ENCODE measurements at regions not wholly inside any gene's neighbourhood (a gene's known extent, or its start where the extent isn't known, plus 50 kb on each side); places are given as distances from the start of the nearest gene placed in this dataset.

- no peak overlapping the region for H3K4me3 ChIP-seq
- intact Hi-C loops (cut with DNase I): no loop called here
- H3K4me1 ChIP-seq: no peaks in the 10 kb centered on the region
- H3K9me3 ChIP-seq: no peaks in the 10 kb centered on the region
- TF ChIP-seq CTCF (IDR thresholded peaks at IDR 0.05): no peak
- no peak for DNase-seq
- no peaks in the 10 kb centered on the region for H3K27me3 ChIP-seq
- H3K27ac ChIP-seq: no peak overlapping the region
- ATAC-seq: no peak
- H3K36me3 ChIP-seq: no peaks in the 10 kb centered on the region
These were observed 803.1 kb upstream of the RAB6C start for GRCh38 chr2:129176375-129176774.

GRCh38 chr2:129178356-129178755 lies 801.1 kb upstream of the RAB6C start:
- no peaks in the 10 kb centered on the region for H3K4me1 ChIP-seq
- H3K27ac ChIP-seq: no peak overlapping the region
- TF ChIP-seq CTCF (IDR thresholded peaks at IDR 0.05): no peak
- H3K27me3 ChIP-seq: no peaks in the 10 kb centered on the region
- no peak overlapping the region for H3K4me3 ChIP-seq
- H3K9me3 ChIP-seq: no peaks in the 10 kb centered on the region
- no peak for DNase-seq
- ATAC-seq: peak; percentile 34
- H3K36me3 ChIP-seq: no peaks in the 10 kb centered on the region
- intact Hi-C loops (cut with DNase I): no loop called here

- Histone ChIP-seq H3K27ac (no peak overlapping the region), H3K27me3 (no peaks in the 10 kb centered on the region), H3K36me3 (no peaks in the 10 kb centered on the region), H3K4me1 (no peaks in the 10 kb centered on the region), H3K9me3 (no peaks in the 10 kb centered on the region), H3K4me3 (no peak overlapping the region)
- no peak for TF ChIP-seq CTCF (IDR thresholded peaks at IDR 0.05)
- intact Hi-C loops (cut with DNase I): no loop called here
- DNase-seq (no peak), ATAC-seq (no peak)
These were observed 800.3 kb upstream of the RAB6C start for GRCh38 chr2:129179199-129179598.

GRCh38 chr2:129180124-129180716 lies 799.2 kb upstream of the RAB6C start:
- H3K4me1 ChIP-seq: no peaks in the 10 kb centered on the region
- no peak overlapping the region for H3K4me3 ChIP-seq
- TF ChIP-seq CTCF (IDR thresholded peaks at IDR 0.05): no peak
- no peak overlapping the region for H3K27ac ChIP-seq
- intact Hi-C loops (cut with DNase I): no loop called here
- ATAC-seq: no peak
- H3K36me3 ChIP-seq: no peaks in the 10 kb centered on the region
- no peak for DNase-seq
- H3K27me3 ChIP-seq: no peaks in the 10 kb centered on the region
- no peaks in the 10 kb centered on the region for H3K9me3 ChIP-seq

- H3K27me3 ChIP-seq: no peaks in the 10 kb centered on the region
- intact Hi-C loops (cut with DNase I): no loop called here
- no peak overlapping the region for H3K4me3 ChIP-seq
- no peak for ATAC-seq
- no peak for TF ChIP-seq CTCF (IDR thresholded peaks at IDR 0.05)
- no peak for DNase-seq
- no peaks in the 10 kb centered on the region for H3K9me3 ChIP-seq
- no peak overlapping the region for H3K27ac ChIP-seq
- no peaks in the 10 kb centered on the region for H3K4me1 ChIP-seq
- H3K36me3 ChIP-seq: no peaks in the 10 kb centered on the region
These were observed 798.0 kb upstream of the RAB6C start for GRCh38 chr2:129181433-129181832.
